HG03432 (cell line): ENCODE measurements at regions not wholly inside any gene's neighbourhood (a gene's known extent, or its start where the extent isn't known, plus 50 kb on each side); places are given as distances from the start of the nearest gene placed in this dataset.

Experiments
- ATAC-seq: cut with Tn5 transposase; IDR thresholded peaks from one replicate; pipeline ENCODE4 v1.9.1; 2021; ENCODE audit warnings: mild to moderate bottlenecking, moderate library complexity; ENCODE audit not compliant: unreplicated experiment

DNA sequence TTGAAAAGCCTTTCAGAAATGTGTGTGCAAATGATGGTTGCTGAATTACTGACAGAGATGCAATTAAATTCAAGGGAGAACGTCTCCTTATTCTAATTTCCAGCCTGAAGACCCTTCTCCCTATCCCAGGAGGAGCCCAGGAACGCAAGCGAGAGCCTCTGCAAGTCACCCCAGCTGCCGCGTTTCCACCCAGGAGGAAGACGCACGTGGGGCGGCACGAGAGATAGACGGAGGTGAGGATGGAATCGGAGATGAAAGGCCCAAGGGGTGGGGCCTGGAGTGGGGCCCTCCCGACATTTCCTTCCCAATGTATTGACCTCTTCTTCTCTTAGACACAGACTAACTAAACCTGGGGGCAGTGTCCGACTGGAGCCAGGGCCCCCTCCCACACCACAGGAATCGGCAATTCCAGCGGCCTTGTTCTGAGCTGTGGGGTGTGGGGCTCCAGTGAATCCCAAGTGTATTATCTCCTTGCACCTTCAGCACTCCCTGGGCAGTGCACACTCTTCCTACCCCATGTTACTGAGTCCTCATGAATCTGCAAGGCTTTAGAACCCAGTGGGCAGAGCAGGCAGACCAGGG is 322.5 kb downstream of the AJAP1 start:
- ATAC-seq, result no peak

GRCh38 chr1:4975856-4976255 is 321.4 kb downstream of the AJAP1 start:
- ATAC-seq, result no peak

GRCh38 chr1:4974981-4975685 is 320.7 kb downstream of the AJAP1 start:
- ATAC-seq, result no peak

- no peak for ATAC-seq
These were observed 318.9 kb downstream of the AJAP1 start for GRCh38 chr1:4973341-4973740.

GRCh38 chr1:4972761-4973320 is 318.4 kb downstream of the AJAP1 start:
- no peak for ATAC-seq

DNA sequence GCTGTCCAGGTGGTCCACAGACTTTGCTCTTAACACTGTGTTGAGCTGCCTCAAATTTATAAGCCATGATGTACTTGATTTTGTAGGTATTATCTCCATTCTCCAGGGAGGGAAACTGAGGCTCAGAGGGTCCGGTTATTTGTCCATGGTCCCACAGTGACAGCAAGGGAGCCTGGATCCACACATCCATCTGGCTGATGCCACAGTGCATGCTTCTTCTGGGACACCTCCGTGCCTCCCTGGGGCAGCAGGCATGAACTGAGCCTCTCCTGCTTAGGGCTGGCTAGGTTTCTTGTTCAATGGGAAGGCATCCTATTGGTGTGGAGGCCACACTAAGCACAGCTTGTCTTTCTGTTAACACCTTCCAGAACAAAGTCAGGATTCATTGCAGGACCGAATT is 317.3 kb downstream of the AJAP1 start:
- no peak for ATAC-seq

GRCh38 chr1:4970532-4970931 is 316.1 kb downstream of the AJAP1 start:
- ATAC-seq, result no peak

GRCh38 chr1:4969556-4970129 is 315.2 kb downstream of the AJAP1 start:
- no peak for ATAC-seq

- no peak for ATAC-seq
These were observed 311.1 kb downstream of the AJAP1 start for GRCh38 chr1:4965346-4966075.

- no peak for ATAC-seq
These were observed 310.4 kb downstream of the AJAP1 start for GRCh38 chr1:4964634-4965345.

DNA sequence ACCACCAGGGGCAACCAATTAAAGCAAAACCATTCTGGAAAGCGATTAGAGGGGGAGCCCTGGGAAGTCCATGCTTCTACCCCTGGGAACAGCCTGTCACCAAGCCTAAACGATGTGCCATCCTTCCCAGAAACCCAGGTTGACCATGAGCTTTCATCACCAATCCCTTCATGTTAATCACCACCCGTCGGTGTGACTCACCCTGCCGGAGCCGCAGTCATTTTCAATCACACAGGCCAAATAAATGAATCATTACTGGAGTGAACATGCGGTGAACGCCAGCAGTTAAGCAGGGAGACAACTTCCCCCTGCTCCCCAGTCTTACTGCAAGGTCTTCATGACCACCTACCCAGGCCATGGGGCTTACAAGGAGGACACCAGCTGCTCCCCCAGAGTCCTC is 308.8 kb downstream of the AJAP1 start:
- ATAC-seq, result no peak

DNA sequence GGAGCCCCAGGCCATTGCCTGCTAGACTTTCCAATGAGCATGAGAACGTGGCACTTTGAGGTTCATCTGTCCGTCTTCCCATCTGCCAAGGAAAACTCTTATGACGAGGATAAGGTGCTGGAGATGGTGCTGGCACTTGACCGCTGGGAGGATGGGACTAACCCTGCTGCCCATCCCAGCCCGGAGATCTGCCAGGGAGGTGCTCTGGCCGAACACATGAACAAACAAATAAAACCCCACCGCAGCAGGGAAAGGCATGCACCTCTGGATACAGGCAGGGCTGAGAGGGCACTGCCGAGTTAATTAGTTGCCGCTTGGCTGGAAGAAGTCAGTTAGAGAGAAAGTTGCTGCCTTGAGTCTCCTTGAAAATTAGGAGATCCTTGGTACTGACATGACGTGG is 308.4 kb downstream of the AJAP1 start:
- ATAC-seq, result no peak

DNA sequence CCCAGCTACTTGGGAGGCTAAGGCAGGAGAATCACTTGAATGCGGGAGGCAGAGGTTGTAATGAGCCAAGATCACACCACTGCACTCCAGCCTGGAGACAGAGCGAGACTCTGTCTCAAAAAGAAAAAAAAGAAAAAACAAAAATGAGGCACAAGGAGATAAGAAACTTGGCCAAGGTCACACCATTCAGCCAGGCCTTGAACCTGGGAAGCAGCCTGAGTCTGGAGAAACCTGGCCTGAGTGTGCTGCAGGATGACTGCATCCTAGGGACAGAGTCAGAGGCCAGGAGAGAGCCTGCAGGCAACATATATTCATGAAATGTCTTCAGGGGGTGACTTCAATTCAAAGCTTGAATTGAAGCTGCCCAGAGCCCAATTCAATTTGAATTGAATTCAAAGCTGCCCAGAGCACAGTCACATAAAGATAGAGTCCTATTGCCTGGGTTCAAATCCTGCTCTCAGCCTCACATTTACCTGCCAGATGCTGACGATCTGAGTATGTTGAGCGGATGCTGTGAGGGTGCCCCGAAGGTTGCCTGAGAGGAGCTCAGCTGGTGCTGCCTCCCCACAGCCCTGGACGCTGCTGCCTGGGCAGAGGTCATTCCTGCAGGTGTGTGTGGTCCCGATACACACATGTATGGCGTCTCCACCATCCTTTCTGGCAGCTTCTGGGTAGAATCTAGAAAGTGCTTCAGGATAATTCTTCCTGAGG is 307.7 kb downstream of the AJAP1 start:
- ATAC-seq, result no peak

DNA sequence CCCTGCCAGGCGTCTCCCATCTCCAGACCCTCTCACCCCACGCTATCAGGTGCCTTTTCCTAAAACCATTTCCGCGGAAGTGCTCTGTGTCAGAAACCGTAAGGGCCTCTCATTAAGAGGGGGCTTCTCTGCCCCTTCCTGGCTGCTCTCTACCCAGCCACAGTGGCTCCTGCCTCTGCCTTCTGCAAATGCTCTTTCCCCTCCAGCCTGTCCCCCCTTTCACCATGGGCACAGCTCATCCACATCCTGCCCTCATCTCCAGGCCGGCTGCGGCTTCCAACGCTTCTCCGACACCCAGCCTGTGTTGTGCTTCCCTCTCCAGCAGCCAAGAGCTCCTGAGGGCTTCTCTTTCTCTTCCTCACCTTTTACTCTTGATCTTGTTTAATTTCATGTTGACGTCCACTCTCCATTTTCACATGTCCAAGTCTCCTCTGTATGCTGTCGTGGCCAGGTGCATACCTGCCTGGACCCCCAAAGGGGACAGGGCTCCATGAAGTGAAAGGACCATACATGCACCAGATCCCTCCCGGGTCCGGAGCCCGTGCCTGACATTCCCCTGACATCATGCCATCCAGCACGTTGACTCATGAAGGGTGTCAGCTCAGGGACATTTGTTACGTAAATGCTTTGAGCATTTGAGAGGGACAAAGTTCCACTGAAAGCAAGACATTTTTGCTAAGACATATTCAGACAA is 306.5 kb downstream of the AJAP1 start:
- ATAC-seq, result no peak

- ATAC-seq, result no peak
These were observed 305.9 kb downstream of the AJAP1 start for GRCh38 chr1:4960336-4960735.

DNA sequence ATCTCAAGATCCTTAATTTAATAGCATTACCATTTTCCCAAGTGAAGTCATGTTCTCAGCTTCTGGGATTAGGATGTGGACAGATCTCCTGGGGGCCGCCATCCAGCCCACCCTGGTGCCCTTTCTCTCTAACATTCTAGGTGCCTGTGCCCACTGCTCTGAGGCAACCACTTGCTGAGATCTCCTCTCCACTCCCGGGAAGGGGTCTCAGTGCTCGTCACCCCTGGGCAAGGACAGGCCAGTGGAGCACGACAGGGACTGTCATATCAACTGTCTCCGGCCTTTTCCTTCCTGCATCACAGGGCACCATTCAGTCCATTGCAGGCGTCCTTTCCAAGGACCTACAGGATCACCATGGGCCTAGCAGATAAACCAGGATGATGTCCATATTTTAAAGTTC is 304.8 kb downstream of the AJAP1 start:
- ATAC-seq, result no peak

DNA sequence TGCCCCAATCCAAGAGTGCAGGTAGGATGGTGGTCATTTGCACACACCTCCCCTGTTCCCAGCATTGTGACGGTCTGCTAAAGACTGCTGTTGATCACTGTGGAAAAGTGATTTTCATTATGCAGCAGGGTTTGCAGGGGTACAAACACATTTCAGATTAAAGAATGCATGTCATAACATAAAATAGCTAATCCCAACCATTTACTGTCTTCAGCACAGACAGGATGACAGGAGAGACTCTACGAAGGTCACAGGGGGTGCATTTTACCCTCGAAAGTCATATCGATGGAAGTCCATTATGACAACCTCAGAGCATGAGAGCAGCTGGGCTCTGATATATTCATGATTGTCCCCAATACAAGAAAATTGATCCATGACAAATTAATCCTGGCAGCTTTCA is 302.6 kb downstream of the AJAP1 start:
- no peak for ATAC-seq

DNA sequence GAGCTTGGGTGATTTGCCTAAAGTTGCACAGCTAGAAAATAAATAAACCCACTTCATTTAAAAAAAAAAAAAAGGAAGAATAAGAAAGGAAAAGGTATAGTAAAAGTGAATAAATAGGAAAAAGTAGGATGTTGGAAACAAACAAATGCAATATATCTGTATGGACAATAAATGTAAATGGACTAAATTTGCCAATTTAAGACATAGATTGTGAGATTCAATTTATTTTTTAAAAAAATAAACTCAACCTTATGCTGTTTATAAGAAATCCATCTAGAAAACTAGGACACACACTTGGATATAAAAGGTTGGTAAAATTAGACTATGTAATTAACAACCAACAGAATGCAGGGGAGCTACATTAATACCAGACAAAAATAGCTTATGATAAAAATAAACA is 300.0 kb downstream of the AJAP1 start:
- no peak for ATAC-seq

DNA sequence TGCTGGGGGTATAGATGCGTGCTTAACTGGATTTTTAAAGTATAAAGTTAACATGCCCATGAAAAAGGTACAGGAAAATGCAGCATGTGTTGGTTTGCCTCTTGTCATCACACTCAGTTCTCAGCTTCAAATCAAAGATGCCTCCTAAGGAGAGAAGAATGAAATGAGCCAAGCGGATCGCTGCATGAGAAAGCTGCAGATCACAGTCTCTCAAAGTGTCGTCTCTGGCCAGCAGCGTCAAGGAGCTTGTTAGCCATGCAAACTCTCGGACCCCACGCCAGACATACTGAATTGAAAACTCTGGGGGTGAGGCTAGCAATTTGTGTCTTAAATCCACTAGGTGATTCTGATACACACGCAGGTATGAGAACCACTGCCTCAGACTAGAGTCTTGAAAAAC is 297.2 kb downstream of the AJAP1 start:
- no peak for ATAC-seq

- no peak for ATAC-seq
These were observed 291.9 kb downstream of the AJAP1 start for GRCh38 chr1:4946343-4946742.
